ENCODE measurements at regions not wholly inside any gene's neighbourhood (a gene's known extent, or its start where the extent isn't known, plus 50 kb on each side); places are given as distances from the start of the nearest gene placed in this dataset.

DNA sequence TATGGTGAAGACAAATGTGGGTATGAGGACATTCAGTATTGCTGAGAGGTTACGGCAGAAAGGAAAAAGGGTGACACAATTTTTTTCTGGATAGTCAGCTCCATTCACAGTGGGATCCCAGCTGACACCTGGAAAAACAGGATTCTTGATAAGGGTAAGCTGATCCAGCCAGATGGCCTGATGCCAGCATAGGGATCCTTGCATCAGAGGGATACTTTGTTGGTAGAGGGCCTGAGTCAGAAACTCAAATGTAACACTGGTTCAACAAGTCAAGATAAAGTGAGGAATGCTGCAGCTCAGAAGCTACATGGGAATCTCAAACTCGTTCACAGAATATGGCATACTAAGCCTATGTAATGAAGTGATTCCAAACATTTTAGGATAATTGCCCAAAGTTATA, 726.7 kb downstream of the C4orf33 start:
- Histone ChIP-seq H2AFZ (ENCODE audit: low read depth, low read length) (no peak overlapping the region), H3K36me3 (ENCODE audit: insufficient read depth, low read length) (no peaks in the 10 kb centered on the region), H3K27me3 (ENCODE audit: insufficient read depth, low read depth, low read length) (no peaks in the 10 kb centered on the region), H3K27ac (ENCODE audit: low read length) (no peak overlapping the region), H4K20me1 (ENCODE audit: insufficient read depth) (no peaks in the 10 kb centered on the region), H3F3A (ENCODE audit: insufficient read depth, low read length, poor library complexity, severe bottlenecking) (no peaks in the 10 kb centered on the region), H3K79me2 (replicated peaks; ENCODE audit: insufficient read depth, low read length) (no peaks in the 10 kb centered on the region), H3K9me2 (ENCODE audit: insufficient read depth, low read length) (no peaks in the 10 kb centered on the region), H3K4me2 (ENCODE audit: low read length) (no peak overlapping the region), H3K4me3 (ENCODE audit: low read length) (no peak overlapping the region), H3K9ac (ENCODE audit: low read length) (no peak overlapping the region), H3K9me3 (ENCODE audit: low read length) (no peaks in the 10 kb centered on the region)
- TF ChIP-seq, protein P1, sequence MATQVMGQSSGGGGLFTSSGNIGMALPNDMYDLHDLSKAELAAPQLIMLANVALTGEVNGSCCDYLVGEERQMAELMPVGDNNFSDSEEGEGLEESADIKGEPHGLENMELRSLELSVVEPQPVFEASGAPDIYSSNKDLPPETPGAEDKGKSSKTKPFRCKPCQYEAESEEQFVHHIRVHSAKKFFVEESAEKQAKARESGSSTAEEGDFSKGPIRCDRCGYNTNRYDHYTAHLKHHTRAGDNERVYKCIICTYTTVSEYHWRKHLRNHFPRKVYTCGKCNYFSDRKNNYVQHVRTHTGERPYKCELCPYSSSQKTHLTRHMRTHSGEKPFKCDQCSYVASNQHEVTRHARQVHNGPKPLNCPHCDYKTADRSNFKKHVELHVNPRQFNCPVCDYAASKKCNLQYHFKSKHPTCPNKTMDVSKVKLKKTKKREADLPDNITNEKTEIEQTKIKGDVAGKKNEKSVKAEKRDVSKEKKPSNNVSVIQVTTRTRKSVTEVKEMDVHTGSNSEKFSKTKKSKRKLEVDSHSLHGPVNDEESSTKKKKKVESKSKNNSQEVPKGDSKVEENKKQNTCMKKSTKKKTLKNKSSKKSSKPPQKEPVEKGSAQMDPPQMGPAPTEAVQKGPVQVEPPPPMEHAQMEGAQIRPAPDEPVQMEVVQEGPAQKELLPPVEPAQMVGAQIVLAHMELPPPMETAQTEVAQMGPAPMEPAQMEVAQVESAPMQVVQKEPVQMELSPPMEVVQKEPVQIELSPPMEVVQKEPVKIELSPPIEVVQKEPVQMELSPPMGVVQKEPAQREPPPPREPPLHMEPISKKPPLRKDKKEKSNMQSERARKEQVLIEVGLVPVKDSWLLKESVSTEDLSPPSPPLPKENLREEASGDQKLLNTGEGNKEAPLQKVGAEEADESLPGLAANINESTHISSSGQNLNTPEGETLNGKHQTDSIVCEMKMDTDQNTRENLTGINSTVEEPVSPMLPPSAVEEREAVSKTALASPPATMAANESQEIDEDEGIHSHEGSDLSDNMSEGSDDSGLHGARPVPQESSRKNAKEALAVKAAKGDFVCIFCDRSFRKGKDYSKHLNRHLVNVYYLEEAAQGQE (IDR thresholded peaks at IDR 0.05; ENCODE audit: borderline replicate concordance): no peak
- TF ChIP-seq EZH2 (IDR thresholded peaks at IDR 0.05; ENCODE audit: borderline replicate concordance, insufficient read depth, low read length, poor library complexity, severe bottlenecking) (no peak), EP300 (conservative IDR thresholded peaks at IDR 0.05; ENCODE audit: poor library complexity, severe bottlenecking) (no peak), MXI1 (conservative IDR thresholded peaks at IDR 0.05; ENCODE audit: poor library complexity, severe bottlenecking) (no peak), POLR2AphosphoS5 (IDR thresholded peaks at IDR 0.05) (no peak), RAD21 (conservative IDR thresholded peaks at IDR 0.05) (no peak), TAF1 (IDR thresholded peaks at IDR 0.05; ENCODE audit: low read depth) (no peak), SMC3 (conservative IDR thresholded peaks at IDR 0.05; ENCODE audit: poor library complexity) (no peak)
- TF ChIP-seq, protein P2, sequence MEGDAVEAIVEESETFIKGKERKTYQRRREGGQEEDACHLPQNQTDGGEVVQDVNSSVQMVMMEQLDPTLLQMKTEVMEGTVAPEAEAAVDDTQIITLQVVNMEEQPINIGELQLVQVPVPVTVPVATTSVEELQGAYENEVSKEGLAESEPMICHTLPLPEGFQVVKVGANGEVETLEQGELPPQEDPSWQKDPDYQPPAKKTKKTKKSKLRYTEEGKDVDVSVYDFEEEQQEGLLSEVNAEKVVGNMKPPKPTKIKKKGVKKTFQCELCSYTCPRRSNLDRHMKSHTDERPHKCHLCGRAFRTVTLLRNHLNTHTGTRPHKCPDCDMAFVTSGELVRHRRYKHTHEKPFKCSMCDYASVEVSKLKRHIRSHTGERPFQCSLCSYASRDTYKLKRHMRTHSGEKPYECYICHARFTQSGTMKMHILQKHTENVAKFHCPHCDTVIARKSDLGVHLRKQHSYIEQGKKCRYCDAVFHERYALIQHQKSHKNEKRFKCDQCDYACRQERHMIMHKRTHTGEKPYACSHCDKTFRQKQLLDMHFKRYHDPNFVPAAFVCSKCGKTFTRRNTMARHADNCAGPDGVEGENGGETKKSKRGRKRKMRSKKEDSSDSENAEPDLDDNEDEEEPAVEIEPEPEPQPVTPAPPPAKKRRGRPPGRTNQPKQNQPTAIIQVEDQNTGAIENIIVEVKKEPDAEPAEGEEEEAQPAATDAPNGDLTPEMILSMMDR (IDR thresholded peaks at IDR 0.05; ENCODE audit: poor library complexity, severe bottlenecking): no peak

DNA sequence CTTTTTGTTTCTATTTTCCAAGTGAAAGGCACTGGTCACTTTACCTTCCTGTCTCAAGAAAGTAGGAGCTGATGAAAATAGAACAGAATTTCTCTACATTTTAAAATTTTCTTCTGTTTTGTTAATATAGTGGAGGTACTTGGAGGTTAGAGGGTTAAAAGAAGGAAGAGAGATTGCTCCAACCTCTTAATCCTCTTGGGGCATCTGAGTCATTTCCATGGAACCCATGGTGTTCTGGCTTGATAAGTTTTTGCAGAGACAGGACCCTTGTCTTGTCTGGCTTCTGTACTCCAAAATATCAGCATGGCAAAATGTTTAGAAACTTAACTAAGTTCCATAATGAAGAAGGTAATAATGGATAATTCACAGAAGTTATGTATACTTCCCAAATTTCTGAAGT, 727.2 kb downstream of the C4orf33 start:
- no peak overlapping the region for H3K27ac ChIP-seq (ENCODE audit: low read length)
- no peaks in the 10 kb centered on the region for H3K27me3 ChIP-seq (ENCODE audit: insufficient read depth, low read depth, low read length)
- no peaks in the 10 kb centered on the region for H4K20me1 ChIP-seq (ENCODE audit: insufficient read depth)
- TF ChIP-seq SMC3 (conservative IDR thresholded peaks at IDR 0.05; ENCODE audit: poor library complexity) (no peak), TAF1 (IDR thresholded peaks at IDR 0.05; ENCODE audit: low read depth) (no peak), MXI1 (conservative IDR thresholded peaks at IDR 0.05; ENCODE audit: poor library complexity, severe bottlenecking) (no peak), POLR2AphosphoS5 (IDR thresholded peaks at IDR 0.05) (no peak), EP300 (conservative IDR thresholded peaks at IDR 0.05; ENCODE audit: poor library complexity, severe bottlenecking) (no peak), EZH2 (IDR thresholded peaks at IDR 0.05; ENCODE audit: borderline replicate concordance, insufficient read depth, low read length, poor library complexity, severe bottlenecking) (no peak), RAD21 (conservative IDR thresholded peaks at IDR 0.05) (no peak)
- TF ChIP-seq, protein P1 (IDR thresholded peaks at IDR 0.05; ENCODE audit: borderline replicate concordance): no peak
- TF ChIP-seq, protein P2 (IDR thresholded peaks at IDR 0.05; ENCODE audit: poor library complexity, severe bottlenecking): no peak
- no peak overlapping the region for H3K4me2 ChIP-seq (ENCODE audit: low read length)
- no peak overlapping the region for H3K9ac ChIP-seq (ENCODE audit: low read length)
- no peaks in the 10 kb centered on the region for H3K36me3 ChIP-seq (ENCODE audit: insufficient read depth, low read length)
- H3K4me3 ChIP-seq (ENCODE audit: low read length): no peak overlapping the region
- H3K79me2 ChIP-seq (replicated peaks; ENCODE audit: insufficient read depth, low read length): no peaks in the 10 kb centered on the region
- H3K9me3 ChIP-seq (ENCODE audit: low read length): no peaks in the 10 kb centered on the region
- no peaks in the 10 kb centered on the region for H3F3A ChIP-seq (ENCODE audit: insufficient read depth, low read length, poor library complexity, severe bottlenecking)
- H2AFZ ChIP-seq (ENCODE audit: low read depth, low read length): no peak overlapping the region
- H3K9me2 ChIP-seq (ENCODE audit: insufficient read depth, low read length): no peaks in the 10 kb centered on the region

All from neural cell (in vitro differentiated cells).